ENCODE measurements at regions not wholly inside any gene's neighbourhood (a gene's known extent, or its start where the extent isn't known, plus 50 kb on each side); places are given as distances from the start of the nearest gene placed in this dataset.

GRCh38 chr11:24247846-24248245 is 249.0 kb upstream of the LUZP2 start:
- TF ChIP-seq CTCF (IDR thresholded peaks at IDR 0.05) (no peak), EZH2 (IDR thresholded peaks at IDR 0.05) (no peak)

All from neural progenitor cell (in vitro differentiated cells).